Astrocyte (in vitro differentiated cells and primary cell): ENCODE measurements at regions not wholly inside any gene's neighbourhood (a gene's known extent, or its start where the extent isn't known, plus 50 kb on each side); places are given as distances from the start of the nearest gene placed in this dataset.
"Not testable (repeated sequence)": the region's sequence is repeated elsewhere in the genome, so short reads cannot be mapped to it uniquely, and the experiment has no call there.

Experiments used
- DNase-seq: peaks from one replicate; pipeline ENCODE4 v3.0.0-alpha.2; 2010; ENCODE audit warnings: low read depth
- FAIRE-seq: peaks from 2 replicates; lab custom pipeline; 2011; peaks lifted over from hg19 to GRCh38; lab: Jason Lieb, UNC
- H2AFZ ChIP-seq: 2 replicates; pipeline ENCODE4 v1.6.0; 2012; ENCODE audit warnings: low read depth, low read length, inconsistent platforms
- H3K27ac ChIP-seq: 2 replicates; pipeline ENCODE4 v1.5.1; 2011; ENCODE audit warnings: low read depth, low read length, inconsistent platforms
- H3K27me3 ChIP-seq: 2 replicates; pipeline ENCODE4 v1.6.0; 2011; ENCODE audit warnings: low read length, inconsistent platforms; ENCODE audit not compliant: insufficient read depth
- H3K36me3 ChIP-seq: 2 replicates; pipeline ENCODE4 v1.5.1; 2011; ENCODE audit warnings: low read length, inconsistent platforms; ENCODE audit not compliant: insufficient read depth
- H3K4me1 ChIP-seq: 2 replicates; pipeline ENCODE4 v1.5.1; 2011; ENCODE audit warnings: low read length, inconsistent platforms; ENCODE audit not compliant: insufficient read depth
- H3K4me2 ChIP-seq: 2 replicates; pipeline ENCODE4 v1.6.0; 2012; ENCODE audit warnings: low read length, inconsistent platforms
- H3K4me3 ChIP-seq: 2 replicates; pipeline ENCODE4 v1.5.1; 2011; ENCODE audit warnings: low read depth, mild to moderate bottlenecking, low read length, inconsistent platforms; ENCODE audit not compliant: insufficient read depth
- H3K79me2 ChIP-seq: 2 replicates; pipeline ENCODE4 v1.6.0; 2012; ENCODE audit warnings: mild to moderate bottlenecking, low read length, inconsistent platforms; ENCODE audit not compliant: insufficient read depth
- H3K9ac ChIP-seq: 2 replicates; pipeline ENCODE4 v1.6.0; 2012; ENCODE audit warnings: mild to moderate bottlenecking, low read length, inconsistent platforms
- H3K9me3 ChIP-seq: 2 replicates; pipeline ENCODE4 v1.5.1; 2012; ENCODE audit warnings: low read depth, mild to moderate bottlenecking, low read length, inconsistent platforms; ENCODE audit not compliant: insufficient read depth
- H4K20me1 ChIP-seq: 2 replicates; pipeline ENCODE4 v1.6.0; 2012; ENCODE audit warnings: low read length, inconsistent platforms; ENCODE audit not compliant: insufficient read depth
- H3K27ac Mint-ChIP-seq: one replicate; pipeline ENCODE4 v1.8.0; 2021; ENCODE audit warnings: mild to moderate bottlenecking, mixed read lengths; ENCODE audit not compliant: unreplicated experiment
- H3K27me3 Mint-ChIP-seq: one replicate; pipeline ENCODE4 v1.8.0; 2021; ENCODE audit warnings: low read depth, mixed read lengths; ENCODE audit not compliant: unreplicated experiment
- H3K36me3 Mint-ChIP-seq: one replicate; pipeline ENCODE4 v1.8.0; 2021; ENCODE audit warnings: low read depth, mixed read lengths; ENCODE audit not compliant: unreplicated experiment
- H3K4me1 Mint-ChIP-seq: one replicate; pipeline ENCODE4 v1.8.0; 2021; ENCODE audit warnings: low read depth, mixed read lengths; ENCODE audit not compliant: unreplicated experiment
- H3K4me3 Mint-ChIP-seq: one replicate; pipeline ENCODE4 v1.8.0; 2021; ENCODE audit warnings: mild to moderate bottlenecking, moderate library complexity, mixed read lengths; ENCODE audit not compliant: unreplicated experiment
- H3K9me3 Mint-ChIP-seq: one replicate; pipeline ENCODE4 v1.8.0; 2021; ENCODE audit warnings: mild to moderate bottlenecking, mixed read lengths; ENCODE audit not compliant: unreplicated experiment
- EZH2 ChIP-seq: IDR thresholded peaks from 2 replicates; pipeline ENCODE4 v1.6.1; 2012; ENCODE audit warnings: mild to moderate bottlenecking, low read length, inconsistent platforms; ENCODE audit not compliant: insufficient read depth
- TF ChIP-seq, protein P1 (sequence below): IDR thresholded peaks from 2 replicates; pipeline ENCODE4 v1.5.1; 2011; ENCODE audit warnings: low read depth, mild to moderate bottlenecking, inconsistent platforms, low read length, moderate library complexity; ENCODE audit not compliant: insufficient read depth

DNA sequence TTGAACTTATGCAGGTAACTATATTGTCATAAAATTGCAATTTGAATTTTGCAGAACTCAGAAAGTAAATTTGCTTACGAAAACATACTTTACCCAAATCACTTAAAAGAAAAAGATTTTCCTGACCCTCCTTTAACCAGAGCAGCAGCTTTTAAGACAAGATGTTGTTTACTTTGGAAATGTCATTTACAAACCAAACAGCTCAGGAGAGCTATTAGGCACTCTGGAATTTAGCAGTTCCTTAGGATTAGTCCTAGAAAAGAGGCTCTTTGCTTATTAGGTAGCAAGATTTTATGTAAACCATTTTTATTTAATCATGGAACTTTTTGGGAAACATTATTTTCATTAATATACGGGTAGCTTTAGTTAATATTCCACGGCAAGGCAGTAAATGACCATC, 765.7 kb upstream of the POU3F4 start:
- no peak overlapping the region for H3K27ac Mint-ChIP-seq
- H3K79me2 ChIP-seq = no peaks in the 10 kb centered on the region
- H3K36me3 ChIP-seq = no peaks in the 10 kb centered on the region
- no peaks in the 10 kb centered on the region for H3K9me3 ChIP-seq
- no peak overlapping the region for H3K4me3 ChIP-seq
- H3K27me3 ChIP-seq = no peaks in the 10 kb centered on the region
- H3K9me3 Mint-ChIP-seq = no peaks in the 10 kb centered on the region
- no peaks in the 10 kb centered on the region for H4K20me1 ChIP-seq
- H3K4me1 Mint-ChIP-seq = no peaks in the 10 kb centered on the region
- no peak for FAIRE-seq
- no peaks in the 10 kb centered on the region for H3K36me3 Mint-ChIP-seq
- TF ChIP-seq, protein P1, sequence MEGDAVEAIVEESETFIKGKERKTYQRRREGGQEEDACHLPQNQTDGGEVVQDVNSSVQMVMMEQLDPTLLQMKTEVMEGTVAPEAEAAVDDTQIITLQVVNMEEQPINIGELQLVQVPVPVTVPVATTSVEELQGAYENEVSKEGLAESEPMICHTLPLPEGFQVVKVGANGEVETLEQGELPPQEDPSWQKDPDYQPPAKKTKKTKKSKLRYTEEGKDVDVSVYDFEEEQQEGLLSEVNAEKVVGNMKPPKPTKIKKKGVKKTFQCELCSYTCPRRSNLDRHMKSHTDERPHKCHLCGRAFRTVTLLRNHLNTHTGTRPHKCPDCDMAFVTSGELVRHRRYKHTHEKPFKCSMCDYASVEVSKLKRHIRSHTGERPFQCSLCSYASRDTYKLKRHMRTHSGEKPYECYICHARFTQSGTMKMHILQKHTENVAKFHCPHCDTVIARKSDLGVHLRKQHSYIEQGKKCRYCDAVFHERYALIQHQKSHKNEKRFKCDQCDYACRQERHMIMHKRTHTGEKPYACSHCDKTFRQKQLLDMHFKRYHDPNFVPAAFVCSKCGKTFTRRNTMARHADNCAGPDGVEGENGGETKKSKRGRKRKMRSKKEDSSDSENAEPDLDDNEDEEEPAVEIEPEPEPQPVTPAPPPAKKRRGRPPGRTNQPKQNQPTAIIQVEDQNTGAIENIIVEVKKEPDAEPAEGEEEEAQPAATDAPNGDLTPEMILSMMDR = no peak
- TF ChIP-seq EZH2 = no peak
- no peak for DNase-seq
- no peak overlapping the region for H2AFZ ChIP-seq
- H3K4me1 ChIP-seq = no peaks in the 10 kb centered on the region
- H3K27ac ChIP-seq = no peak overlapping the region
- no peak overlapping the region for H3K4me3 Mint-ChIP-seq
- no peak overlapping the region for H3K9ac ChIP-seq
- no peak overlapping the region for H3K4me2 ChIP-seq
- H3K27me3 Mint-ChIP-seq = no peaks in the 10 kb centered on the region

DNA sequence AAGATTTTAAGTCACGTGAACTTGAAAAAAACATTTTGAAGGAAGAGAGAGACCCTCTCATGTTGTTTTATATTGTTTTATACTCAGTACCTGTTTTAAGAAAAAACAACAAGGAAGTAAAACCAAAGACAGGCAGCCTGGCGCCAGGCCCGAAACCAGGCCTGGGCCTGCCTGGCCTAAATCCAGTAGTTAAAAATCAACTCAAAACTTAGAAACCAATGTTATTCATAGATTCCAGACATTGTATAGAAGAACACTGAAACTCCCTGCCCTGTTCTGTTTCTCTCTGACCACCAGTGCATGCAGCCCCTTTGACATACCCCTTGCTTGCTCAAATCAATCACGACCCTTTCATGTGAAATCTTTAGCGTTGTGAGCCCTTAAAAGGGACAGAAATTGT, 762.4 kb upstream of the POU3F4 start:
- H3K9me3 ChIP-seq, H3K27ac Mint-ChIP-seq, H3K4me3 ChIP-seq, H3K9me3 Mint-ChIP-seq, H3K4me2 ChIP-seq, H3K4me1 Mint-ChIP-seq, H3K27me3 ChIP-seq, H3K36me3 ChIP-seq, H3K4me1 ChIP-seq, H3K36me3 Mint-ChIP-seq, FAIRE-seq, DNase-seq, H4K20me1 ChIP-seq, H3K9ac ChIP-seq, H3K27ac ChIP-seq, H3K4me3 Mint-ChIP-seq, H3K27me3 Mint-ChIP-seq, H3K79me2 ChIP-seq, H2AFZ ChIP-seq: not testable (repeated sequence)

DNA sequence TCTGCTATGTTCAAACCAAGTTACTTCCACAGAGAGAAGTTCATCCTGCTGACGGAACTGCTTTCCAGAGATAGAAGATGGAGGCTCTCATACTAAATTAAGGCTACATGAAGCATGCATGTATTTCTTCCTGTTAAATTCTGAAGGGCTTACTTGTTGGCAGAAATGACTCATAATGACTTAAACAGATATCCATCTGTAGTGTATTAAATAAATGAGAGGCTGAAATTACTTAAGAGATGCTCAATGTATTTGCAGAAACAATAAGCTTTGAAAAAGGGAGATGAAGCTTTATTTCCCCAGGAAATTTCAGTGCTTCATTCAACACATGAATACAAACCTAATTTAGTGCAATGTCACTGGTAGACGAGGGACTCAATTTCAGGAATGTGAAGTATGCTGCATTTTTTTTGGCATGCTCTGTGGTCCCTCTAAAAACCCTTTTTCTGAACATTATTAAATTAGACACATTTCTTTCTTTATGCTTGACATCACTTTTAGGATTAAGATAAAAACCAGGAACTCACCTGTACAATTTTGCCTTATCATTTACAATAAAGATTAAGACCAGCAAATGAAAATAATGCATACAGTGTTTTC, 759.1 kb upstream of the POU3F4 start:
- no peaks in the 10 kb centered on the region for H3K36me3 Mint-ChIP-seq

More for the DNA sequence above, 759.1 kb upstream of the POU3F4 start:
- TF ChIP-seq, protein P1 = no peak
- TF ChIP-seq EZH2 = no peak
- Mint-ChIP-seq H3K9me3 (no peaks in the 10 kb centered on the region), H3K4me3 (no peak overlapping the region), H3K27ac (peak overlapping the region; percentile 30), H3K4me1 (peaks cover 8% of the 10 kb centered on the region), H3K27me3 (no peaks in the 10 kb centered on the region)
- no peak overlapping the region for H3K4me2 ChIP-seq
- no peaks in the 10 kb centered on the region for H3K27me3 ChIP-seq
- no peak overlapping the region for H3K9ac ChIP-seq
- H3K4me3 ChIP-seq = no peak overlapping the region
- no peak overlapping the region for H3K27ac ChIP-seq
- no peaks in the 10 kb centered on the region for H3K36me3 ChIP-seq
- H3K79me2 ChIP-seq = no peaks in the 10 kb centered on the region
- no peaks in the 10 kb centered on the region for H3K9me3 ChIP-seq
- H3K4me1 ChIP-seq = no peaks in the 10 kb centered on the region
- FAIRE-seq (peak; percentile 98), DNase-seq (peak; percentile 11)
- H2AFZ ChIP-seq = no peak overlapping the region
- no peaks in the 10 kb centered on the region for H4K20me1 ChIP-seq
